HepG2 (cell line): ENCODE measurements at regions not wholly inside any gene's neighbourhood (a gene's known extent, or its start where the extent isn't known, plus 50 kb on each side); places are given as distances from the start of the nearest gene placed in this dataset.

Experiments
- FOSL2 ChIP-seq: sonication (generic); formaldehyde crosslinking; IDR thresholded peaks from 2 replicates; pipeline ENCODE4 v1.4.0; 2020; ENCODE audit warnings: missing genetic modification reagents
- KLF6 ChIP-seq: IDR thresholded peaks from 2 replicates; pipeline ENCODE4 v1.8.0; 2016; ENCODE audit warnings: missing biosample characterization, missing genetic modification reagents
- MTA3 ChIP-seq: sonication (generic); formaldehyde crosslinking; IDR thresholded peaks from 2 replicates; pipeline ENCODE4 v1.4.0; 2020; ENCODE audit warnings: missing genetic modification reagents
- ZBTB33 ChIP-seq: sonication (generic); formaldehyde crosslinking; IDR thresholded peaks from 2 replicates; pipeline ENCODE4 v1.4.0; 2020; ENCODE audit warnings: missing genetic modification reagents
- ZNF235 ChIP-seq: sonication (generic); formaldehyde crosslinking; IDR thresholded peaks from 2 replicates; pipeline ENCODE4 v1.8.1; 2023; ENCODE audit warnings: mild to moderate bottlenecking, missing genetic modification reagents, borderline replicate concordance
- ZNF326 ChIP-seq: sonication (generic); formaldehyde crosslinking; IDR thresholded peaks from 2 replicates; pipeline ENCODE4 v1.4.0; 2020; ENCODE audit warnings: missing genetic modification reagents, borderline replicate concordance
- ZNF644 ChIP-seq: IDR thresholded peaks from 2 replicates; pipeline ENCODE4 v1.6.1; 2016; ENCODE audit warnings: low read depth
- ZNF816 ChIP-seq: sonication (generic); formaldehyde crosslinking; IDR thresholded peaks from 2 replicates; pipeline ENCODE4 v1.8.0; 2022; ENCODE audit warnings: missing genetic modification reagents, mild to moderate bottlenecking, borderline replicate concordance
- TF ChIP-seq, protein P1 (sequence below): sonication (generic); formaldehyde crosslinking; IDR thresholded peaks from 2 replicates; pipeline ENCODE4 v1.5.0; 2020; ENCODE audit warnings: mild to moderate bottlenecking, missing genetic modification reagents, borderline replicate concordance

GRCh38 chr13:105033999-105034398 lies 1501.5 kb downstream of the EFNB2 start (continued):
- TF ChIP-seq ZBTB33 (CRISPR knock-in tag) = no peak
- no peak for TF ChIP-seq ZNF326 (CRISPR knock-in tag)
- no peak for TF ChIP-seq MTA3 (CRISPR knock-in tag)
- TF ChIP-seq ZNF816 = no peak
- TF ChIP-seq ZNF235 (CRISPR knock-in tag) = no peak
- no peak for TF ChIP-seq FOSL2
- no peak for TF ChIP-seq ZNF644 (CRISPR knock-in tag)
- TF ChIP-seq, protein P1, sequence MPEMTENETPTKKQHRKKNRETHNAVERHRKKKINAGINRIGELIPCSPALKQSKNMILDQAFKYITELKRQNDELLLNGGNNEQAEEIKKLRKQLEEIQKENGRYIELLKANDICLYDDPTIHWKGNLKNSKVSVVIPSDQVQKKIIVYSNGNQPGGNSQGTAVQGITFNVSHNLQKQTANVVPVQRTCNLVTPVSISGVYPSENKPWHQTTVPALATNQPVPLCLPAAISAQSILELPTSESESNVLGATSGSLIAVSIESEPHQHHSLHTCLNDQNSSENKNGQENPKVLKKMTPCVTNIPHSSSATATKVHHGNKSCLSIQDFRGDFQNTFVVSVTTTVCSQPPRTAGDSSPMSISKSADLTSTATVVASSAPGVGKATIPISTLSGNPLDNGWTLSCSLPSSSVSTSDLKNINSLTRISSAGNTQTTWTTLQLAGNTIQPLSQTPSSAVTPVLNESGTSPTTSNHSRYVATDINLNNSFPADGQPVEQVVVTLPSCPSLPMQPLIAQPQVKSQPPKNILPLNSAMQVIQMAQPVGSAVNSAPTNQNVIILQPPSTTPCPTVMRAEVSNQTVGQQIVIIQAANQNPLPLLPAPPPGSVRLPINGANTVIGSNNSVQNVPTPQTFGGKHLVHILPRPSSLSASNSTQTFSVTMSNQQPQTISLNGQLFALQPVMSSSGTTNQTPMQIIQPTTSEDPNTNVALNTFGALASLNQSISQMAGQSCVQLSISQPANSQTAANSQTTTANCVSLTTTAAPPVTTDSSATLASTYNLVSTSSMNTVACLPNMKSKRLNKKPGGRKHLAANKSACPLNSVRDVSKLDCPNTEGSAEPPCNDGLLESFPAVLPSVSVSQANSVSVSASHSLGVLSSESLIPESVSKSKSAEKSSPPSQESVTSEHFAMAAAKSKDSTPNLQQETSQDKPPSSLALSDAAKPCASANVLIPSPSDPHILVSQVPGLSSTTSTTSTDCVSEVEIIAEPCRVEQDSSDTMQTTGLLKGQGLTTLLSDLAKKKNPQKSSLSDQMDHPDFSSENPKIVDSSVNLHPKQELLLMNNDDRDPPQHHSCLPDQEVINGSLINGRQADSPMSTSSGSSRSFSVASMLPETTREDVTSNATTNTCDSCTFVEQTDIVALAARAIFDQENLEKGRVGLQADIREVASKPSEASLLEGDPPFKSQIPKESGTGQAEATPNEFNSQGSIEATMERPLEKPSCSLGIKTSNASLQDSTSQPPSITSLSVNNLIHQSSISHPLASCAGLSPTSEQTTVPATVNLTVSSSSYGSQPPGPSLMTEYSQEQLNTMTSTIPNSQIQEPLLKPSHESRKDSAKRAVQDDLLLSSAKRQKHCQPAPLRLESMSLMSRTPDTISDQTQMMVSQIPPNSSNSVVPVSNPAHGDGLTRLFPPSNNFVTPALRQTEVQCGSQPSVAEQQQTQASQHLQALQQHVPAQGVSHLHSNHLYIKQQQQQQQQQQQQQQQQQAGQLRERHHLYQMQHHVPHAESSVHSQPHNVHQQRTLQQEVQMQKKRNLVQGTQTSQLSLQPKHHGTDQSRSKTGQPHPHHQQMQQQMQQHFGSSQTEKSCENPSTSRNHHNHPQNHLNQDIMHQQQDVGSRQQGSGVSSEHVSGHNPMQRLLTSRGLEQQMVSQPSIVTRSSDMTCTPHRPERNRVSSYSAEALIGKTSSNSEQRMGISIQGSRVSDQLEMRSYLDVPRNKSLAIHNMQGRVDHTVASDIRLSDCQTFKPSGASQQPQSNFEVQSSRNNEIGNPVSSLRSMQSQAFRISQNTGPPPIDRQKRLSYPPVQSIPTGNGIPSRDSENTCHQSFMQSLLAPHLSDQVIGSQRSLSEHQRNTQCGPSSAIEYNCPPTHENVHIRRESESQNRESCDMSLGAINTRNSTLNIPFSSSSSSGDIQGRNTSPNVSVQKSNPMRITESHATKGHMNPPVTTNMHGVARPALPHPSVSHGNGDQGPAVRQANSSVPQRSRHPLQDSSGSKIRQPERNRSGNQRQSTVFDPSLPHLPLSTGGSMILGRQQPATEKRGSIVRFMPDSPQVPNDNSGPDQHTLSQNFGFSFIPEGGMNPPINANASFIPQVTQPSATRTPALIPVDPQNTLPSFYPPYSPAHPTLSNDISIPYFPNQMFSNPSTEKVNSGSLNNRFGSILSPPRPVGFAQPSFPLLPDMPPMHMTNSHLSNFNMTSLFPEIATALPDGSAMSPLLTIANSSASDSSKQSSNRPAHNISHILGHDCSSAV (CRISPR knock-in tag) = no peak
- no peak for TF ChIP-seq KLF6 (CRISPR knock-in tag)
